ENCODE measurements at regions not wholly inside any gene's neighbourhood (a gene's known extent, or its start where the extent isn't known, plus 50 kb on each side); places are given as distances from the start of the nearest gene placed in this dataset.

DNA sequence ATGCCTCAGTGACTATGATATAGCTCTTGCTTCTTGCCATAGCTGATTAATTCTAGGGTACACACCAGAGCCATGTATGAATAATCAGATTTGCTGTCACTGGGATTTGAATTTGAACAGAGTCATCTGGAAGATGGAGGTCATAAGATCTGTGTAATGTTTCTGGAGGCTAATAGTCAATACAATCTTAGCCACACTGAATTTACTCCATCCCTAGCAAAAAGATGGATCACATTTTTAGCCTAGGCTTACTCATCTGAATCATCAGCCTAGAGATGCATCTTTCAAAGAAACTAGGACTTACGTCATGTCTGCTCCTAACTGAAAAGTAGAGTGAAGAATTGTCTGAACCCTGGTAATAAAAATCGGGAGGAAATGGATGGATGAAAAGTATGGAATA, 142.3 kb upstream of the ZNF804B start:
- intact Hi-C loops (cut with DNase I): no loop called here
- no peak overlapping the region for H3K9ac ChIP-seq (ENCODE audit: low read depth in 2 of 2, low read length in 2 of 2)
- no peak overlapping the region for H3K27ac ChIP-seq
- no peaks in the 10 kb centered on the region for H3K9me3 ChIP-seq
- TF ChIP-seq, protein P1, sequence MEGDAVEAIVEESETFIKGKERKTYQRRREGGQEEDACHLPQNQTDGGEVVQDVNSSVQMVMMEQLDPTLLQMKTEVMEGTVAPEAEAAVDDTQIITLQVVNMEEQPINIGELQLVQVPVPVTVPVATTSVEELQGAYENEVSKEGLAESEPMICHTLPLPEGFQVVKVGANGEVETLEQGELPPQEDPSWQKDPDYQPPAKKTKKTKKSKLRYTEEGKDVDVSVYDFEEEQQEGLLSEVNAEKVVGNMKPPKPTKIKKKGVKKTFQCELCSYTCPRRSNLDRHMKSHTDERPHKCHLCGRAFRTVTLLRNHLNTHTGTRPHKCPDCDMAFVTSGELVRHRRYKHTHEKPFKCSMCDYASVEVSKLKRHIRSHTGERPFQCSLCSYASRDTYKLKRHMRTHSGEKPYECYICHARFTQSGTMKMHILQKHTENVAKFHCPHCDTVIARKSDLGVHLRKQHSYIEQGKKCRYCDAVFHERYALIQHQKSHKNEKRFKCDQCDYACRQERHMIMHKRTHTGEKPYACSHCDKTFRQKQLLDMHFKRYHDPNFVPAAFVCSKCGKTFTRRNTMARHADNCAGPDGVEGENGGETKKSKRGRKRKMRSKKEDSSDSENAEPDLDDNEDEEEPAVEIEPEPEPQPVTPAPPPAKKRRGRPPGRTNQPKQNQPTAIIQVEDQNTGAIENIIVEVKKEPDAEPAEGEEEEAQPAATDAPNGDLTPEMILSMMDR (IDR thresholded peaks at IDR 0.05): no peak
- H3K4me3 ChIP-seq: no peak overlapping the region
- no peak for DNase-seq
- no peaks in the 10 kb centered on the region for H3K27me3 ChIP-seq
- no peaks in the 10 kb centered on the region for H3K36me3 ChIP-seq
- no peaks in the 10 kb centered on the region for H3K4me1 ChIP-seq

DNA sequence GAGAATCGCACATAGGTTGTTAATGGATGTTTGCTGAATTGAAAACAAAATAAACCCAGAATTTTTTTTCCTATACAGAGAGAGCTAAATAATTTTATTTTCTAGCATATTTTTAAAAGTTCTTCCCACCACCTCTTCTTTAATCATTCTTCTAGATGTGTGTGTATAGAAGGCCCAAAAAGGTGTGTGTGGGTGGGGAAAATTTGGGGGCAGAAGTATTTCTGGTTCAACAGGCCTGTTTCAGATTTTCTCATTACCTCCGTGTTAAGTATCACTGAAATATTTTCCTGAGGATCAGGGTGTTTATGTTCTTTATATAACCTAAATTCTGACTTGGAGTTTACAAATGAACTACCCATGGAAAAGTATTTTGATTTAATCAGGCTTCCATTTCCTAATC, 144.2 kb upstream of the ZNF804B start:
- TF ChIP-seq, protein P1 (IDR thresholded peaks at IDR 0.05): no peak
- DNase-seq: no peak
- Histone ChIP-seq H3K4me1 (no peaks in the 10 kb centered on the region), H3K9me3 (no peaks in the 10 kb centered on the region), H3K27me3 (no peaks in the 10 kb centered on the region), H3K4me3 (no peak overlapping the region), H3K27ac (no peak overlapping the region), H3K9ac (ENCODE audit: low read depth in 2 of 2, low read length in 2 of 2) (no peak overlapping the region), H3K36me3 (no peaks in the 10 kb centered on the region)
- intact Hi-C loops (cut with DNase I): no loop called here

DNA sequence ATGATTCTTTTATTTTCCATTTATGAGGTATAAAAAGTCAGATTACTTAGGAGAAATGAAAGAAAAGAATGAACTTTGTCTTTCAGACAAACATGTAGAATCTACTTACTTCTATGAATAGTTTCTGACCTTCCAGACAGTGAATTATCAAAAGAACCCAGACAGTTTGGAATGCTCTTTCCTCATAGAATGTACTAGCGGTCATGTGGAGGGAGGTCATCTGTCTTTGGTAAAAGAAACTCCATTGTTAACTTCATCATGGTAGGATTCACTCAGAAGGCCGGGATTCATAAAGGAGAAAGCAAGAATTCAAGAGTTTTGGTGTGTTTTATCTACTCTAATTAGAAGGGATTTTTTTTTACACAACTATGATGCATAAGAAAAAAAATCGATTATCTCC, 144.8 kb upstream of the ZNF804B start:
- TF ChIP-seq, protein P1 (IDR thresholded peaks at IDR 0.05): no peak
- Histone ChIP-seq H3K9ac (ENCODE audit: low read depth in 2 of 2, low read length in 2 of 2) (no peak overlapping the region), H3K36me3 (no peaks in the 10 kb centered on the region), H3K4me1 (no peaks in the 10 kb centered on the region), H3K9me3 (no peaks in the 10 kb centered on the region), H3K4me3 (no peak overlapping the region), H3K27me3 (no peaks in the 10 kb centered on the region), H3K27ac (no peak overlapping the region)
- no peak for DNase-seq
- intact Hi-C loops (cut with DNase I): no loop called here

DNA sequence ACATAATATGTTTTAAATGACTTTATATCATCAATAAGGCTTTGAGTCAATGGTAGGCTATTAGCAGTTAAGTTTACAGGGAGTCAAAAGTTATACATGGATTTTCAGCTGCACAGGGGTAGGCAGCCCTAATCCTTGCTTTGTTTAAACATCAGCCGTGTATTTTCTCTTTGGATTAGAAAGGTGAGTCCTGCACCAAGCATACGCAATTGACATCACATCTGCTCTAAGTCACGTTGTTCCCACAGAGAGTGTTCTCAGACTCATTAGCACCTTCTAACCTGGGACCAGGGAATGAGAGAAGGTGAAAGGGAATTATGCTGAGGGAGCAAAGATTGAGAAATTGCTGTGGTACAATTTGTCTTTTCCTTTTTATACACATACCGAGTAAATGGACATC, 148.6 kb upstream of the ZNF804B start:
- TF ChIP-seq, protein P1 (IDR thresholded peaks at IDR 0.05): no peak
- intact Hi-C loops (cut with DNase I): no loop called here
- H3K27ac ChIP-seq: no peak overlapping the region

DNA sequence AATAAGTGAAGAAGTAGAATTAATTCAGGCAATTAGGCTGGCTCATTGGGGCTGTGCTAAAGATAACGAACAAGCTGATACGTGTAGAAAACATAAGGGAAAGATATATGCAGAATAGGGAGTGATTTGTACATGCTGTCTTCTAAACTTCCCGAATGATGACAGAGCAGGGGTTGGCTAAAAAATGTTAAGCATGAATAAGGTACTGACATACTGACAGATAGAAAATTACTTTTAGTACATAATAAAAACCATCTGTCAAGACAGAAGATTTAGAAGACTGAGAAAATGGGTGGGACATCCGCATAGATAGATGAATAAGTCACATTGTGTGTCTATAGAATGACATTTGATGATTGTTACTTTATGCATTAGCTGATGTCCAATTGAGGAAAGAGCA, 158.8 kb upstream of the ZNF804B start:
- intact Hi-C loops (cut with DNase I): no loop called here
- TF ChIP-seq, protein P1 (IDR thresholded peaks at IDR 0.05): no peak

More for the DNA sequence above, 148.6 kb upstream of the ZNF804B start:
- Histone ChIP-seq H3K9me3 (no peaks in the 10 kb centered on the region), H3K4me1 (no peaks in the 10 kb centered on the region), H3K9ac (ENCODE audit: low read depth in 2 of 2, low read length in 2 of 2) (no peak overlapping the region), H3K36me3 (no peaks in the 10 kb centered on the region), H3K4me3 (no peak overlapping the region), H3K27me3 (no peaks in the 10 kb centered on the region)
- no peak for DNase-seq

DNA sequence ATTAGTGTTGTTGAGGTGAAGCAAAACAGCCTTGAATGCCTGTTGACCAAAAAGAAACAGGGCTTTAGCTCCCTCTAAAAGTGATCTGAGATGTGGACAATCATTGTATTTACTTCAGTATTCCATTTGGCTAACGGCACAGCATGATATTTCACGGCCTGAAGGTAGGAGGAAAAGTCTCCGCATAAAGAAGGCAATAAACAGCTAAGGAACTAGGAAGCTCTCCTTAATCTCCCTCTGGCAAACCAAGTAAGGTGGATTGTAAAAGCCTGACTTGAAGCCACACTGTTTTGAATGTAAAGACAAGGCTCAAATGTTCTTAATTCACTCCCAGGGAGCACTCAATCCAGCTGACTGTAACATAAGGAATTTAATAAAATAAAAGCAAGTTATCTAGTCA, 160.0 kb upstream of the ZNF804B start:
- no peaks in the 10 kb centered on the region for H3K9me3 ChIP-seq
- no peaks in the 10 kb centered on the region for H3K36me3 ChIP-seq
- H3K4me1 ChIP-seq: no peaks in the 10 kb centered on the region
- H3K4me3 ChIP-seq: no peak overlapping the region
- intact Hi-C loops (cut with DNase I): no loop called here
- DNase-seq: no peak
- TF ChIP-seq, protein P1 (IDR thresholded peaks at IDR 0.05): no peak
- H3K27ac ChIP-seq: no peak overlapping the region
- H3K9ac ChIP-seq (ENCODE audit: low read depth in 2 of 2, low read length in 2 of 2): no peak overlapping the region
- no peaks in the 10 kb centered on the region for H3K27me3 ChIP-seq

More for the DNA sequence above, 158.8 kb upstream of the ZNF804B start:
- no peak overlapping the region for H3K4me3 ChIP-seq
- DNase-seq: no peak
- H3K27ac ChIP-seq: no peak overlapping the region
- H3K9ac ChIP-seq (ENCODE audit: low read depth in 2 of 2, low read length in 2 of 2): no peak overlapping the region
- no peaks in the 10 kb centered on the region for H3K27me3 ChIP-seq
- no peaks in the 10 kb centered on the region for H3K4me1 ChIP-seq
- H3K36me3 ChIP-seq: no peaks in the 10 kb centered on the region
- no peaks in the 10 kb centered on the region for H3K9me3 ChIP-seq
